IPS-NIHi7 (cell line): ENCODE measurements at regions not wholly inside any gene's neighbourhood (a gene's known extent, or its start where the extent isn't known, plus 50 kb on each side); places are given as distances from the start of the nearest gene placed in this dataset.
A peak's percentile ranks its signal among the peaks of the same experiment; 100 is the strongest.

Experiments
- DNase-seq: peaks from one replicate; pipeline ENCODE4 v3.0.0; 2012; ENCODE audit warnings: mixed read lengths; ENCODE audit errors: extremely low spot score

- no peak for DNase-seq
These were observed 135.5 kb upstream of the SMAD3 start for GRCh38 chr15:66929843-66930402.

DNA sequence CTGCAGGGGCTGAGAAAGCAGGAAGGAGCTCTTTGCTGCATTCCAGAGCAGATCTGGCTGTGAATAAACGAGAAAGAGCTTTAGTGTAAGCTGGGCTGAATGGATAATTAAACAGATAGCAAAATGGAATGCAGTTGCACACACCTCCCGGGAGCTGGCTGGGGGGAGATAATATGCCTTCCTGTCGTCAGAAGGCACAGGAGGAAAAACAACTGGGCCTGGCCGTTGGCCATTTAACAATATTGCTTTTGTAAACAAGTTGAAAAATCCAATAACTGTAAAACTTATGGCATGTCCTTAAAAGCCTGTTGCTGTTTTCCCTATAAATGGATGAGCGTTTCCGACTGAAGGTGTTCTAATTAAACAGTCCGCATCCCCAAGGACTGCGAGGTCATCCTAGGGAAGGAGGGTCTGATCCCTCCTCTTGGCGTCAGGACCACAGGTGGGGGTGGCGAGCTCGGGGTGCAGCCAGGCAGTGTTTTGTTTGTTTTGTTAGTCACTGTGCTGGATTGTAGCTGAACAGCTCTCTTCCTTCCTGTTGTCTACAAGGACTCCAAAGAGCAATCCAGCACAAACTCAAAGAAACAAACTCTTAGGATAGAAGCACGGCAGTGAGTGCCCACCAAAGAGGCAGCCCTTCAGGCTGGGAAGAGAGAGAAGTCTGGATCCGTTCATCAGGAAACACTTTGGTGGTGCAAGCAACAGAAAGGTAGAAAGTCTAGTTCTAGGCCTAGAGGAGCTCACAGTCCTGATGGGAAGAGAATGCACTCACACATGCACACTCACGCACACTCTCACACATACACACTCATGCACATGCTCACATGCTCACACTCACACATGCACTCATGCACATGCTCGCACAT lies 133.4 kb upstream of the SMAD3 start:
- peak; percentile 54 for DNase-seq

DNA sequence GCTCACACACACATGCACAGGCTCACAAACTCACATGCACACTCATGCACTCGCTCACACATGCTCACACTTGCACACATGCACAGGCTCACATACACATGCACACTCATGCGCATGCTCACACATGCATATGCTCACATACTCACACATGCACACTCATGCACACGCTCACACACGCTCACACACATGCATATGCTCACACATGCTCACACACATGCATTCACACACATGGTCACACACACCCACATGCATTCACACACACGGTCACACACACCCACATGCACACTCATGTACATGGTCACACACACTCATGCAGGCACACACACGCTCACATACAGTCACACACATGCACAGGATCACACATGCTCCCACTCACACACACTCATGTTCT lies 132.8 kb upstream of the SMAD3 start:
- no peak for DNase-seq

DNA sequence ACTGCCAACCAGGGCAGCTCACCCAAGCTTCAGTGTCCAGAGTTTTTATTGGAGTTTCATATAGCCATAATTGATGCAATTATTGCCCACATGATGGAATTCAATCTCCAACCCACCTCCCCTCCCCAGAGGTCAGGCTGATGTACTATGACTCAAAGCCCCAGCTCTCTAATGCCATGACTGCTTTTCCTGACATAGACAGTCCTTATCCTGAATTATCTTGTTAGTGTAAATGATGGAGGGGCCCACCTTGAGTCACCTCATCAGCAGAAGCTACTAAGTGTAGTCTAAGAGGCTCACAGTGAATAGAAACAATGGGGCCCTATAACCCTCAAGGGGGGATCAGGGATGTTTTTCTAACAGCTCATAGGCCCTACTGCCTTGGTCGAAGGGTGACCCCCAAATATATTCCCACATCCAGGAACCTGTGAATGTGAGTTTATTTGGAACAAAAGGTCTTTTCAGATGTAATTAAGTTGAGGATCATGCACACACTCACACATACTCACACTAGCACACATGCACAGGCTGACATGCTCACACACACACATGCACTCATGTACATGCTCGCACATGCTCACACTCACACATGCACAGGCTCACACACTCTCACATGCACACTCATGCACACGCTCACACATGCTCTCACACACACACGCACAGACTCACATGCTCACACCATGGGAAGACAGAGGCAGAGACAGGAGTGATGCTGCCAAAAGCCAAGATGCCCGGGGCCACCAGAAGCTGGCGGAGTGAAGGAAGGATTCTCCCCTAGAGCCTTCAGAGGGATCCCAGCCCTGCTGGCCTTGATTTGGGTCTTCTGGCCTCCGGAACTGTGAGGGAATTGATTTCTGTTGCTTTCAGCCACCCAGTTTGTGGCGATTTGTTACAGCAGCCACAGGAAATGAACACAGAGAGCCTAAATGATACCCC lies 131.2 kb upstream of the SMAD3 start:
- DNase-seq: no peak

GRCh38 chr15:66934868-66935520 lies 130.4 kb upstream of the SMAD3 start:
- DNase-seq: no peak

GRCh38 chr15:66935688-66936087 lies 129.7 kb upstream of the SMAD3 start:
- no peak for DNase-seq

DNA sequence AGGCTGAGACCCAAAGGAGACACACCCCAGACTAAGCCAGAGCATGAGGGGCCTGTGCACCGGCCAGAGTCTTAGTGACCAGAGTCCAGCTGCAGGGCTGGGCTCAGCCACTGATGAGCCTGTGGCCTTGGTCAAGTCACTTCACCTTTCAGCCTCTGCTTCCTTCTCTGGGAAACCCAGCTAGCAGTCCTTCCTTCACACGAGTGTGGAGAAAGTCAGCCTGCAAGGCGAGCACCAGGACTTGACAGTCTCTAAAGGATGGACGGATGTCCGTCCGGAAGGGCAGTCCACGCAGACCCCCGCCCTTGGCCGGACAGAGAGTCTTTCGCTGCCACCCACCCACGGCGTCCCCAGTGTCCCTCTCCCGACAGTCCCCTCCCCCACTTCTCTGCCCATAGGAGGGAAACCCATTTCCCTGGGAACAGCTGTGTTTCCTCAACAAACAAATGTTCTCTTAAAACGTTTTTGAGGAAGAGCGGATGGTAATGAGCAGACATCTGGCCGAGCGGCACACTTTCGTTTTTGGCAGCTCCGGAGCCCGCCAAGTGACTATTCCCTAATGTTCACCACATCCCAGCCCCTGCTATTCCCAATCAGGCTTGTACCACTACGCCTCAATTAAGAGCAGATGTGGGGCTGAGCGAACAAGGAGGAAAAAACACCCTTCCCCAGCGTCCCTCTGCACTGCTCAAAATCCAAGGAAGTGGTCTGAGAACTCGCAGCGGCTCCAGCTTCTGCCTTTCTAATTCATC lies 129.1 kb upstream of the SMAD3 start:
- DNase-seq: no peak

DNA sequence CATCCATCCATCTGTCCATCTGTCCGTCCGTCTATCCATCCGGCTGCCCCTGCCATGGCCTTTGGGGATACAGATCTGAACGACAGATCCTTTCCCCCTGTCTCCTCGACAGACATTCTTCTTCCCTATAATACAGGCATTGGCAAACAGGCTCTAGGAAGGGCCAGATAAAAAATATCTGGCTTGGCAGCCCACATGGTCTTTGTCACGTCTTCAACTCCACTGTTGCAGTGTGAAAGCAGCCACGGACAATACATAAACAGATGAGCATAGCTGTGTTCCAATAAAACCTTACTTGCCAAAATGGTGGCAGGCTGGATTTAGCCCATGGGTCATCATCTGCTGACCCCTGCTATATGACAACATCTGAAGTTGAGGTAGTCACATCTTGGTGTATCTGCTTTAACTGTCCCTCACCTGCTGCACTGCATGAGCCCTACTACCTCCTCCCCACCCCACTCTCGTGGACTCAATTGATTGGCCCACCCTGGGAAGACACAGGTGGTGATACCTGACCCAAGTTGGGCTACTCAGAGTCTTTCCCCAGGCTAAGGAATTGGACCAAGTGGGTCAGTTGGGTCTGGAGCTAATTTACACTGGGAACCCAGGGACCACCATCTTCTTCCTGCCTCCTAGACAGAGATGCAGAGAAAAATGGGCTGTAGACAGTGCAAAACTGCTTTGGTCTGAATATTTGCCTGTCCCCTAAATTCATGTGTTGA lies 128.4 kb upstream of the SMAD3 start:
- DNase-seq: no peak

GRCh38 chr15:66937588-66937987 lies 127.8 kb upstream of the SMAD3 start:
- no peak for DNase-seq

- DNase-seq: no peak
These were observed 127.1 kb upstream of the SMAD3 start for GRCh38 chr15:66938114-66938830.

- no peak for DNase-seq
These were observed 126.4 kb upstream of the SMAD3 start for GRCh38 chr15:66939016-66939415.

- no peak for DNase-seq
These were observed 125.9 kb upstream of the SMAD3 start for GRCh38 chr15:66939451-66940023.

DNA sequence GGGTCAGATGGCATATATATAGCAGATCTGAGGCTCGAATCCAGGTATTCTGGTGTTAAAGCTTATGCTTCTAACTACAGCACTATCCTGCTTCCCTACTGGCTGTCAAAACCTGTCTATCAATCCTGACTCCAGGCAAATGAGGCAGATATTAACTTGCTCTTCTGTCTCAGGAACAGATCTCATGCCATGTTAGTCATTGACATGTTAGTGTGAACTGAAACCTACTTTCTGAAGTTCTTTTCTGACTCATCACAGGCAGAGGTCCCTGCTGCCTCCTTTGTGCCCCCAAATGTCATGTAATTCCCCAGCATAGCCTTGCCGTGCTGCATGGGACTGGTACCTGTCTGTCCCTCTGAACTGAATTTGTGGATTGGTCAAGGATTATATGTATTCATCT lies 125.0 kb upstream of the SMAD3 start:
- DNase-seq: no peak

- DNase-seq: no peak
These were observed 124.2 kb upstream of the SMAD3 start for GRCh38 chr15:66941108-66941711.

- DNase-seq: no peak
These were observed 123.6 kb upstream of the SMAD3 start for GRCh38 chr15:66941791-66942190.

GRCh38 chr15:66942649-66943390 lies 122.6 kb upstream of the SMAD3 start:
- DNase-seq: no peak

DNA sequence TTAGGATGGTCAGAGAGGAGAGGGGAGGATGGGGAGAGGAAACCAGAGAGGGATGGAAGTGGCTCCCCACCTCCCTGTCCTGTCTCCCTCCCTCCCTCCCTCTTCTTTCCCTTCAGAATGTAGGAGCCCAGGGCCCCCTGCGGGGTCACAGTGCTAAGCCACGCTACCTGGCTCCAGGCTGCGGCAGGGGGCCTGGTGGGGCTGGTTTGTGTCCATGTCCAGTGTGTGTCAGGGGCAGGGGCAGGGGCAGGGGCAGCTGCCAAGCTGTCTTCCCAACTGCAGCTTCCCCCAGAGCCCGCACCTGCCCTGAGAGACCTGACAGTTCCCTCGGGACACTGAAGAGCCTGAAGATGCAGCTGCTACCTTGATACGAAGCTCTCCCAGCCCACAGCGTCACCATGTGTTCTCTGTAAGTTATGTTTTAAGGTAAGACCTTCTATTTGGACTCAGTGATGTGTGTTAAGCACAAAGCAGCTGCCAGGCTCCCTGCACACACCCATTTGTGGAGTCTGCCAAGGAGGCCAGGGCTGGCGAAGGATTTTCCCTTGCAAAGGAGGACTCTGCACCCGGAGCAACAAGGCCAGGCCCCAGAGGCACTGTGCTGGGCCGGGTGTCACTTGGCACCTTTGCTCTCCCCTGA lies 121.8 kb upstream of the SMAD3 start:
- DNase-seq: no peak

- DNase-seq: no peak
These were observed 121.3 kb upstream of the SMAD3 start for GRCh38 chr15:66944121-66944520.
